Activated CD4-positive, alpha-beta T cell treated with anti-CD3 and anti-CD28 coated beads, Interleukin-2, amount 50 U/mL, for 16 hours (primary cell): ENCODE measurements at regions not wholly inside any gene's neighbourhood (a gene's known extent, or its start where the extent isn't known, plus 50 kb on each side); places are given as distances from the start of the nearest gene placed in this dataset.

ENCODE experiments used
- DNase-seq: peaks from one replicate; pipeline ENCODE4 v3.0.0-alpha.2; 2020

- no peak for DNase-seq
Observed at GRCh38 chr20:20933142-20933958, 172.8 kb downstream of the LINC00237 start.

- no peak for DNase-seq
Observed at GRCh38 chr20:20932156-20932555, 174.0 kb downstream of the LINC00237 start.

- DNase-seq: no peak
Observed at GRCh38 chr20:20931632-20932031, 174.5 kb downstream of the LINC00237 start.

GRCh38 chr20:20931024-20931423 is 175.1 kb downstream of the LINC00237 start:
- DNase-seq: no peak

- DNase-seq: no peak
Observed at GRCh38 chr20:20930500-20930899, 175.7 kb downstream of the LINC00237 start.

- DNase-seq: no peak
Observed at GRCh38 chr20:20929341-20929740, 176.8 kb downstream of the LINC00237 start.

- DNase-seq: no peak
Observed at GRCh38 chr20:20926222-20926905, 179.8 kb downstream of the LINC00237 start.

GRCh38 chr20:20920433-20920832 is 185.7 kb downstream of the LINC00237 start:
- DNase-seq: no peak

GRCh38 chr20:20915844-20916243 is 190.3 kb downstream of the LINC00237 start:
- DNase-seq: no peak

- no peak for DNase-seq
Observed at GRCh38 chr20:20904501-20904831, 192.0 kb upstream of the RALGAPA2 start.

GRCh38 chr20:20903773-20904500 is 191.5 kb upstream of the RALGAPA2 start:
- no peak for DNase-seq

- DNase-seq: no peak
Observed at GRCh38 chr20:20897922-20898321, 185.5 kb upstream of the RALGAPA2 start.

- DNase-seq: no peak
Observed at GRCh38 chr20:20897145-20897544, 184.7 kb upstream of the RALGAPA2 start.

- DNase-seq: no peak
Observed at GRCh38 chr20:20896606-20897005, 184.2 kb upstream of the RALGAPA2 start.

- no peak for DNase-seq
Observed at GRCh38 chr20:20895537-20895936, 183.1 kb upstream of the RALGAPA2 start.

GRCh38 chr20:20894753-20895152 is 182.3 kb upstream of the RALGAPA2 start:
- DNase-seq: no peak

GRCh38 chr20:20894280-20894679 is 181.8 kb upstream of the RALGAPA2 start:
- no peak for DNase-seq

- DNase-seq: no peak
Observed at GRCh38 chr20:20892328-20892727, 179.9 kb upstream of the RALGAPA2 start.

GRCh38 chr20:20890751-20891150 is 178.3 kb upstream of the RALGAPA2 start:
- DNase-seq: no peak

GRCh38 chr20:20888936-20889335 is 176.5 kb upstream of the RALGAPA2 start:
- DNase-seq: no peak

GRCh38 chr20:20888266-20888656 is 175.8 kb upstream of the RALGAPA2 start:
- no peak for DNase-seq

GRCh38 chr20:20887593-20888265 is 175.3 kb upstream of the RALGAPA2 start:
- no peak for DNase-seq

GRCh38 chr20:20881808-20882207 is 169.4 kb upstream of the RALGAPA2 start:
- no peak for DNase-seq
